ENCODE measurements at regions not wholly inside any gene's neighbourhood (a gene's known extent, or its start where the extent isn't known, plus 50 kb on each side); places are given as distances from the start of the nearest gene placed in this dataset.
"Not testable (repeated sequence)": the region's sequence is repeated elsewhere in the genome, so short reads cannot be mapped to it uniquely, and the experiment has no call there.

GRCh38 chr1:37332126-37332525 is 142.3 kb upstream of the ZC3H12A start:
- no peak for DNase-seq (ENCODE audit: insufficient read length)
- FAIRE-seq, result no peak
- TF ChIP-seq TAF1 (IDR thresholded peaks at IDR 0.05; ENCODE audit: borderline replicate concordance, low read depth, low read length) (no peak), POLR2A (IDR thresholded peaks at IDR 0.05; ENCODE audit: low read depth, low read length) (no peak), POLR2AphosphoS5 (IDR thresholded peaks at IDR 0.05; ENCODE audit: low read depth, low read length) (no peak)

DNA sequence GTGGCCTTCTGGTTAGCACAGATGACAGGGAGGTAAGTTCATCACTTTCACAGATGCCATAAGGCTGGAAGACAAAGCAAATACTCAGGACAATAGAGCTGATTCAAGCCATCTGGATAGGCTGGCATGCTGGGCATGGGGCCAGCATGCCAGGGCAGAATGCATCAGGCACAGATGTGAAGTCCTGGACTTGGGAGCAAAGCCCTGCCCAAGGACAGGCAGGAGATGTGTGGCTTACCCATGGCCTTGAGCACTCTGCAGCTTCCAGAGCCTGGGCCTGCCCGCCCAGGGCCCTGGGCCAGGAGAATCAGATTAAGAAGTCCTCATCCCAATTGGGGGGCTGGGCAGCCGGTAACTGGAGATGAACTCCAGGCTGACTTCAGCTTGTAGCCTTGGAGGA is 135.7 kb upstream of the ZC3H12A start:
- FAIRE-seq, result no peak
- no peak for TF ChIP-seq POLR2AphosphoS5 (IDR thresholded peaks at IDR 0.05; ENCODE audit: low read depth, low read length)
- no peak for TF ChIP-seq POLR2A (IDR thresholded peaks at IDR 0.05; ENCODE audit: low read depth, low read length)
- TF ChIP-seq TAF1 (IDR thresholded peaks at IDR 0.05; ENCODE audit: borderline replicate concordance, low read depth, low read length), result no peak
- DNase-seq (ENCODE audit: insufficient read length), result no peak

GRCh38 chr1:37342736-37343135 is 131.6 kb upstream of the ZC3H12A start:
- DNase-seq (ENCODE audit: insufficient read length) (no peak), FAIRE-seq (no peak)
- no peak for TF ChIP-seq POLR2A (IDR thresholded peaks at IDR 0.05; ENCODE audit: low read depth, low read length)
- no peak for TF ChIP-seq POLR2AphosphoS5 (IDR thresholded peaks at IDR 0.05; ENCODE audit: low read depth, low read length)
- no peak for TF ChIP-seq TAF1 (IDR thresholded peaks at IDR 0.05; ENCODE audit: borderline replicate concordance, low read depth, low read length)

GRCh38 chr1:37347104-37347649 is 127.2 kb upstream of the ZC3H12A start:
- no peak for DNase-seq (ENCODE audit: insufficient read length)
- TF ChIP-seq POLR2A (IDR thresholded peaks at IDR 0.05; ENCODE audit: low read depth, low read length) (no peak), TAF1 (IDR thresholded peaks at IDR 0.05; ENCODE audit: borderline replicate concordance, low read depth, low read length) (no peak), POLR2AphosphoS5 (IDR thresholded peaks at IDR 0.05; ENCODE audit: low read depth, low read length) (no peak)
- FAIRE-seq, result no peak

DNA sequence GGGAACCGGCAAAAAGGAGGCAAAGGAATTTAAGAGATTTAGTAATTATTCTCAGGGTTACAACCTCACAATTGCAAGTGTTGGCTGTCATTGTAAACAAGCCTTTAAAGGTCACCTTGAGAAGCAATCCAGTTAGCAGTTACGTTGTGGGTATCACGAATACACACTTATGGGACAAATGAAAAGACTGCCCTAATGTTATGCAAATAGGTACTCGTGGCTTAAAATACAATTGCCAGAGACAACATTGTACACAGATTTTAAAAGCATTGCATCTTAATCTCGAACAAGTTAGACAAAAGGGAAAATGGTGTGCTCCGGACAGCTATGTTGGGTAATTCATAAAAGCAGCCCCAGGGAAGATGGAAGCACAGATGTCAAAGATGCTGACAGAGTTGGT is 120.5 kb upstream of the ZC3H12A start:
- FAIRE-seq (no peak), DNase-seq (ENCODE audit: insufficient read length) (no peak)
- TF ChIP-seq TAF1 (IDR thresholded peaks at IDR 0.05; ENCODE audit: borderline replicate concordance, low read depth, low read length) (no peak), POLR2AphosphoS5 (IDR thresholded peaks at IDR 0.05; ENCODE audit: low read depth, low read length) (no peak), POLR2A (IDR thresholded peaks at IDR 0.05; ENCODE audit: low read depth, low read length) (no peak)

- TF ChIP-seq POLR2A (IDR thresholded peaks at IDR 0.05; ENCODE audit: low read depth, low read length) (no peak), POLR2AphosphoS5 (IDR thresholded peaks at IDR 0.05; ENCODE audit: low read depth, low read length) (no peak), TAF1 (IDR thresholded peaks at IDR 0.05; ENCODE audit: borderline replicate concordance, low read depth, low read length) (no peak)
- DNase-seq (ENCODE audit: insufficient read length), result no peak
- no peak for FAIRE-seq
Measured at GRCh38 chr1:37354876-37355650, 119.3 kb upstream of the ZC3H12A start.

- TF ChIP-seq POLR2A (IDR thresholded peaks at IDR 0.05; ENCODE audit: low read depth, low read length), result no peak
- no peak for TF ChIP-seq TAF1 (IDR thresholded peaks at IDR 0.05; ENCODE audit: borderline replicate concordance, low read depth, low read length)
- TF ChIP-seq POLR2AphosphoS5 (IDR thresholded peaks at IDR 0.05; ENCODE audit: low read depth, low read length), result no peak
- FAIRE-seq (no peak), DNase-seq (ENCODE audit: insufficient read length) (no peak)
Measured at GRCh38 chr1:37358992-37359391, 115.4 kb upstream of the ZC3H12A start.

DNA sequence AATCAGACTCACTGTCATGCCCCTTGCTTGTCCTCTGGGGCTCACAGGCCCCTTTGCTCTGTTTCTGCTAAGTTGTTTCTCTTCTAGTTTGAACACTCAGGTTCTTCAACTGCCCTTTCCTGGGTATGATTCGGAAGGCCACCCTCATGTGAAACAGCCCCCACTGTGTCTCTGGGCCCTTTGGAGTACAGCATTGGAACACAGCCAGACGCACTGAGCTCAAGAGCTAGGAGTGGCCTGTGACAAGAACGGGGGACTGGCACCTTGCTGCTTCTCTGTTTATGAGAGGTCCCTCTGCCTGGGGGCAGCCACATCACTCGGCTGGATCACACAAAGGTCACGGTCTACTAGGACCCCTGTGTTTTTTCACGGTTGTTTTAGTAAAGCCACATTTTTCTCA is 114.4 kb upstream of the ZC3H12A start:
- TF ChIP-seq POLR2A (IDR thresholded peaks at IDR 0.05; ENCODE audit: low read depth, low read length), result no peak
- TF ChIP-seq POLR2AphosphoS5 (IDR thresholded peaks at IDR 0.05; ENCODE audit: low read depth, low read length), result no peak
- no peak for TF ChIP-seq TAF1 (IDR thresholded peaks at IDR 0.05; ENCODE audit: borderline replicate concordance, low read depth, low read length)
- FAIRE-seq, result no peak
- DNase-seq (ENCODE audit: insufficient read length), result no peak

- FAIRE-seq, result no peak
- no peak for DNase-seq (ENCODE audit: insufficient read length)
- TF ChIP-seq POLR2AphosphoS5 (IDR thresholded peaks at IDR 0.05; ENCODE audit: low read depth, low read length), result no peak
- TF ChIP-seq POLR2A (IDR thresholded peaks at IDR 0.05; ENCODE audit: low read depth, low read length), result no peak
- TF ChIP-seq TAF1 (IDR thresholded peaks at IDR 0.05; ENCODE audit: borderline replicate concordance, low read depth, low read length), result no peak
Measured at GRCh38 chr1:37362594-37363385, 111.6 kb upstream of the ZC3H12A start.

DNA sequence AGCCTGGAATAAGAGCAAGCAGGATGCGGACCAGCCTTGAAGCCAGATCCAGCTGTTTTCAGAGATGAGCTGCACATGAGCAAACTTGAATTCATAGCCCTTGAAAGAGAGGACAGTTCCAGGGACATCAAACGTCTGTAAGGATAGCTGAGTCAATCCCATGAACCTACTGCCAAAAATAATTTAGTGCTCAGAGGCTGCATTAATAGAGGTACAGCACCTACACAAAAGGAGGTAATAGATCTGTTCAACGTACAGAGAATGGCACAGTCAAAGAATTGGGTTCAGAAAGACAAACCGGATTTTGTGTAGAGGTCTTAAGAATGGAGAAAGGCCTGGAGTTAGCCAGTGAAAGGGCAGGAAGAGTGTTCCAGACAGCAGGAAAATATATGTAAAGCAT is 110.8 kb upstream of the ZC3H12A start:
- no peak for DNase-seq (ENCODE audit: insufficient read length)
- TF ChIP-seq POLR2A (IDR thresholded peaks at IDR 0.05; ENCODE audit: low read depth, low read length) (no peak), POLR2AphosphoS5 (IDR thresholded peaks at IDR 0.05; ENCODE audit: low read depth, low read length) (no peak), TAF1 (IDR thresholded peaks at IDR 0.05; ENCODE audit: borderline replicate concordance, low read depth, low read length) (no peak)
- FAIRE-seq, result no peak

- not testable (repeated sequence) for FAIRE-seq; DNase-seq (ENCODE audit: insufficient read length)
Measured at GRCh38 chr1:37368665-37369315, 105.6 kb upstream of the ZC3H12A start.
